Epithelial cell of esophagus (primary cell): ENCODE measurements at regions not wholly inside any gene's neighbourhood (a gene's known extent, or its start where the extent isn't known, plus 50 kb on each side); places are given as distances from the start of the nearest gene placed in this dataset.

Experiments
- DNase-seq: peaks from one replicate; pipeline ENCODE4 v3.0.0; 2010; ENCODE audit warnings: low read depth
- H3K4me3 ChIP-seq: 2 replicates; pipeline ENCODE4 v1.5.1; 2011; ENCODE audit warnings: mild to moderate bottlenecking, low read length, control low read depth
- CTCF ChIP-seq: IDR thresholded peaks from 2 replicates; pipeline ENCODE4 v1.5.1; 2011; ENCODE audit warnings: low read depth, mild to moderate bottlenecking, low read length, control low read depth, inconsistent platforms; ENCODE audit not compliant: insufficient read depth; ENCODE audit errors: missing control alignments

GRCh38 chr18:38587571-38587970, 1022.0 kb upstream of the CELF4 start:
- TF ChIP-seq CTCF: no peak
- H3K4me3 ChIP-seq: no peak overlapping the region
- DNase-seq: no peak

GRCh38 chr18:38586327-38586726, 1020.7 kb upstream of the CELF4 start:
- H3K4me3 ChIP-seq: no peak overlapping the region
- no peak for TF ChIP-seq CTCF
- DNase-seq: no peak

- no peak for DNase-seq
- no peak for TF ChIP-seq CTCF
- no peak overlapping the region for H3K4me3 ChIP-seq
Measured at GRCh38 chr18:38579764-38580163, 1014.2 kb upstream of the CELF4 start.

GRCh38 chr18:38576916-38577315, 1011.3 kb upstream of the CELF4 start:
- H3K4me3 ChIP-seq: no peak overlapping the region
- DNase-seq: no peak
- no peak for TF ChIP-seq CTCF

GRCh38 chr18:38576349-38576748, 1010.8 kb upstream of the CELF4 start:
- no peak overlapping the region for H3K4me3 ChIP-seq
- no peak for DNase-seq

GRCh38 chr18:38575648-38576047, 1010.0 kb upstream of the CELF4 start:
- H3K4me3 ChIP-seq: no peak overlapping the region
- DNase-seq: no peak
- no peak for TF ChIP-seq CTCF

More at GRCh38 chr18:38576349-38576748, 1010.8 kb upstream of the CELF4 start:
- no peak for TF ChIP-seq CTCF

- DNase-seq: no peak
- H3K4me3 ChIP-seq: no peak overlapping the region
- no peak for TF ChIP-seq CTCF
Measured at GRCh38 chr18:38575023-38575422, 1009.4 kb upstream of the CELF4 start.
